Left lung (tissue), 4 donors: ENCODE measurements at regions not wholly inside any gene's neighbourhood (a gene's known extent, or its start where the extent isn't known, plus 50 kb on each side); places are given as distances from the start of the nearest gene placed in this dataset.

Source experiments
- ATAC-seq: fragments of 200-7000 bp; cut with Tn5 transposase; one replicate; pipeline ENCODE4 v1.9.1; 2020; ENCODE audit warnings: moderate library complexity
- DNase-seq, 4 donors: peaks; one replicate each; pipeline ENCODE4 v3.0.0-alpha.2; 2013 to 2020
- H3K27ac ChIP-seq, 2 donors: fragments of 200-600 bp; sonication (generic) in 1 of 2; one replicate each; pipeline versions ENCODE4 v1.5.0 to v1.8.0; 2020 to 2021
- H3K27me3 ChIP-seq, 2 donors: fragments of 200-600 bp; sonication (generic) in 1 of 2; one replicate each; pipeline versions ENCODE4 v1.5.0 to v1.8.0; 2020 to 2021
- H3K36me3 ChIP-seq, 2 donors: fragments of 200-600 bp; sonication (generic) in 1 of 2; one replicate each; pipeline versions ENCODE4 v1.5.0 to v1.8.0; 2020 to 2021
- H3K4me1 ChIP-seq, 2 donors: fragments of 200-600 bp; one replicate each; pipeline ENCODE4 v1.8.0; 2021
- H3K4me3 ChIP-seq, 2 donors: fragments of 200-600 bp; sonication (generic) in 1 of 2; one replicate each; pipeline versions ENCODE4 v1.5.0 to v1.8.0; 2020 to 2021; ENCODE audit warnings: mild to moderate bottlenecking in 1 of 2
- H3K9me3 ChIP-seq, 2 donors: fragments of 200-600 bp; sonication (generic) in 1 of 2; one replicate each; pipeline versions ENCODE4 v1.5.0 to v1.8.0; 2020 to 2021
- CTCF ChIP-seq, 2 donors: fragments of 200-600 bp; sonication (generic) in 1 of 2; IDR thresholded peaks; one replicate each; pipeline versions ENCODE4 v1.5.0 to v1.8.0; 2021; ENCODE audit warnings: antibody characterized with exemption in 2 of 2
- intact Hi-C, 2 donors: fragments of 100-400 bp; cut with DNase I; formaldehyde crosslinking; loops; one replicate each; pipeline versions ENCODE4 v1.11.2 to v1.14.2; 2022
- donor health status: DM: no; HTN: yes; CAD: no.
- donor health status: DM: no; HTN: no; CAD: no.

GRCh38 chr11:109940816-109941215, 152.4 kb upstream of the ZC3H12C start:
- Histone ChIP-seq H3K27me3 (no peaks in the 10 kb centered on the region), H3K4me3 (no peak overlapping the region), H3K36me3 (no peaks in the 10 kb centered on the region), H3K9me3 (no peaks in the 10 kb centered on the region), H3K27ac (no peak overlapping the region), H3K4me1 (no peaks in the 10 kb centered on the region)
- DNase-seq (no peak), ATAC-seq (no peak)
- intact Hi-C loops: loop anchor here in 1 of 2 donors (10.0 kb wide), 1 partner anchor 434 kb away; no protein-coding TSS in a partner anchor
- TF ChIP-seq CTCF (IDR thresholded peaks at IDR 0.05): no peak

DNA sequence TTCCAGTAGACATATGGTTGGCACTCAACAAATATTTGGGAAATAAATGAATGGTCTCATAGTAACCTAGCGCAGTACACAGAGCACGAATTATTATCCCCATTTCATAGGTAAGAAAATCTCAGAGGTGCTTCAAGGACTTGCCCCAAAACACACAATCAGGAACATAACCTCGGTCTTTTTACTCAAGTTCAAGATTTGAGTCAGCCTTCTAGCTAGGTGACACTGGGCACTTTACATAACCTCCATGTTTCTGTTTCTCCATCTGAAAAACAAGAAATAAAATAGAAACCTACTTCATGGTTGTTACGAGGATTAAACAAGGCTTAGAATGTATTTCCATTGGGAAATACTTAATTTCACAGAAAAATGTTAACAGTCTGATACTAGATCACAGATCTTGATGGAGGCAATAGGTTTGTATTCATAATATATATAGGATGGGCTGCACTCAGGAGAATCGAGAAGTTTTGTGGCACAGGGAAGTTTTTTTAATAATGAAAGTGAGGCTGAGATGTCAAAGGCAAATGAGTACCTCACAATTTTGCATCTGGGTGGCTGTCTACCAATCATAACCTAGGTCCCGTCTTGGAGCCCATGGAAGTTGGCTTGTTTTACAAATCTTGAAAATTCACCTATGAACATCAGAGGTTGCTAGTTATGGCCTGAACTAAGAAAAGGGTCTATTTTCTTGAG, 147.4 kb upstream of the ZC3H12C start:
- ATAC-seq (no peak), DNase-seq (no peak)
- peaks cover 4 to 5% of the 10 kb centered on the region in 2 donors for H3K4me1 ChIP-seq
- no peak for TF ChIP-seq CTCF (IDR thresholded peaks at IDR 0.05)
- H3K4me3 ChIP-seq: no peak overlapping the region
- no peaks in the 10 kb centered on the region for H3K27me3 ChIP-seq
- H3K27ac ChIP-seq: peak overlapping the region in 1 of 2 donors; percentile 66
- H3K9me3 ChIP-seq: no peaks in the 10 kb centered on the region
- no peaks in the 10 kb centered on the region for H3K36me3 ChIP-seq
- intact Hi-C loops: loop anchor here in 1 of 2 donors (10.0 kb wide), 1 partner anchor 429 kb away; no protein-coding TSS in a partner anchor

GRCh38 chr11:109946322-109946846, 146.8 kb upstream of the ZC3H12C start:
- DNase-seq: peak; percentile 61 to 89 (median 84)
- peak; percentile 83 to 89 for TF ChIP-seq CTCF (IDR thresholded peaks at IDR 0.05)
- ATAC-seq: peak; percentile 100
- intact Hi-C loops: loop anchor here in 1 of 2 donors (10.0 kb wide), 1 partner anchor 428 kb away; no protein-coding TSS in a partner anchor
- Histone ChIP-seq H3K36me3 (no peaks in the 10 kb centered on the region), H3K9me3 (no peaks in the 10 kb centered on the region), H3K27me3 (no peaks in the 10 kb centered on the region), H3K4me3 (peak overlapping the region; percentile 14 to 17), H3K4me1 (peaks cover 4 to 5% of the 10 kb centered on the region in 2 donors), H3K27ac (peak overlapping the region; percentile 46 to 66)

GRCh38 chr11:109954534-109954933, 138.7 kb upstream of the ZC3H12C start:
- Histone ChIP-seq H3K36me3 (no peaks in the 10 kb centered on the region), H3K4me3 (no peak overlapping the region), H3K4me1 (no peaks in the 10 kb centered on the region), H3K27ac (no peak overlapping the region), H3K9me3 (no peaks in the 10 kb centered on the region), H3K27me3 (no peaks in the 10 kb centered on the region)
- intact Hi-C loops: no loop called here
- TF ChIP-seq CTCF (IDR thresholded peaks at IDR 0.05): no peak
- no peak for DNase-seq
- ATAC-seq: no peak

DNA sequence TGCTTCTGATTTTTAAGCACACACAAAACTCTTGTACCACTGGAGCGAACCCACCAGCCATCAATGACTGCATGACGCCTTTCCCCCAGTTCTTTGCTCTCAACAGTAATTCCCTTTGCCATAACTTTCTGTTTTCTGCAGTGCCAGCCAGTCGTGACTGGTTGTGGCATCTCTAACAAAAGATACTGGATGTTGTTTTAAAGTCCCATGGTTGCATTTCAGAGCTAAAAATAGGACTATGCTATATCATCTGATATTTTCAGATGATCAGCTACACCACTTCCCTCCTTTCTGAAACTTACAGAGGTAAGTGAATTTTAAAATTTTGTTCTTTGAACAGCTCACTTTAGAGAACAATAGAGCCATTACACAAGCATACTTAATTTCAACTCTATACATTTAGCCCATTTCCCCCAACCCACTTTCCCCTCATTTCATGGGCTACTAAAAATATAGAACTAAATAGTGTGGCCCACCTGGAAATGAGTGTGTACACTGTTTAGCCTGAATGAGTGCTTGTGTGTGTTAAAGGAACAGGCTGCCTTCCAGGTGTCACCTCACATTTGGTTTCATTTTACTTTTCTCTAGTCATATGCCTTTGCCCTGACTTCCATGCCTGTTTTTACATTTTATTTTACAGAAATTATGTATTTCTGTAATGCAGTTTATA, 136.9 kb upstream of the ZC3H12C start:
- H3K27me3 ChIP-seq: no peaks in the 10 kb centered on the region
- H3K4me1 ChIP-seq: no peaks in the 10 kb centered on the region
- DNase-seq (no peak), ATAC-seq (no peak)
- no peak for TF ChIP-seq CTCF (IDR thresholded peaks at IDR 0.05)
- no peak overlapping the region for H3K27ac ChIP-seq
- H3K9me3 ChIP-seq: no peaks in the 10 kb centered on the region
- intact Hi-C loops: no loop called here
- H3K4me3 ChIP-seq: no peak overlapping the region
- no peaks in the 10 kb centered on the region for H3K36me3 ChIP-seq
